SU-DHL-6 (cell line): ENCODE measurements at regions not wholly inside any gene's neighbourhood (a gene's known extent, or its start where the extent isn't known, plus 50 kb on each side); places are given as distances from the start of the nearest gene placed in this dataset.

ENCODE experiments used
- H2AFZ ChIP-seq: fragments of 200-600 bp; sonication (generic); 2 replicates; pipeline ENCODE4 v1.6.1; 2014; ENCODE audit warnings: low read depth, mild to moderate bottlenecking, moderate library complexity, mixed read lengths, antibody characterized with exemption, low read length; ENCODE audit not compliant: severe bottlenecking
- H3F3A ChIP-seq: fragments of 200-600 bp; shearing (Covaris generic); 2 replicates; pipeline ENCODE4 v1.6.0; 2016; ENCODE audit warnings: antibody characterized with exemption, mild to moderate bottlenecking; ENCODE audit not compliant: insufficient read depth
- H3K27ac ChIP-seq: fragments of 200-600 bp; sonication (generic); 2 replicates; pipeline ENCODE4 v1.5.1; 2016; ENCODE audit warnings: low read depth, mild to moderate bottlenecking, low read length, moderate library complexity, mixed read lengths
- H3K27me3 ChIP-seq: fragments of 200-600 bp; sonication (generic), shearing (Covaris generic); 2 replicates; pipeline ENCODE4 v1.6.0; 2014; ENCODE audit warnings: mild to moderate bottlenecking, low read length
- H3K36me3 ChIP-seq: fragments of 200-600 bp; sonication (generic); 2 replicates; pipeline ENCODE4 v1.6.1; 2014; ENCODE audit warnings: mild to moderate bottlenecking, low read length, mixed read lengths
- H3K4me2 ChIP-seq: fragments of 300-600, 200-600 bp; shearing (Covaris generic), sonication (generic); 2 replicates; pipeline ENCODE4 v1.6.0; 2014; ENCODE audit warnings: low read length, low read depth, mild to moderate bottlenecking; ENCODE audit not compliant: poor library complexity, severe bottlenecking
- H3K4me3 ChIP-seq: fragments of 200-600 bp; sonication (generic); 2 replicates; pipeline ENCODE4 v1.5.1; 2014; ENCODE audit warnings: antibody characterized with exemption, low read length, mild to moderate bottlenecking, mixed read lengths; ENCODE audit not compliant: insufficient read depth, poor library complexity, severe bottlenecking
- H3K79me2 ChIP-seq: fragments of 200-600 bp; sonication (generic); 2 replicates; pipeline ENCODE4 v1.6.1; 2014; ENCODE audit warnings: mild to moderate bottlenecking, low read length, moderate library complexity; ENCODE audit not compliant: insufficient read depth
- H3K9ac ChIP-seq: fragments of 200-600 bp; sonication (generic); 2 replicates; pipeline ENCODE4 v1.7.0; 2014; ENCODE audit warnings: mild to moderate bottlenecking, low read length
- H3K9me2 ChIP-seq: fragments of 200-600 bp; sonication (generic); replicated peaks from 2 replicates; pipeline ENCODE4 v1.6.1; 2014; ENCODE audit warnings: low read length; ENCODE audit not compliant: insufficient read depth
- H3K9me3 ChIP-seq: fragments of 200-600 bp; sonication (generic); 2 replicates; pipeline ENCODE4 v1.6.1; 2014; ENCODE audit warnings: low read length, mixed read lengths; ENCODE audit not compliant: insufficient read depth
- H4K20me1 ChIP-seq: fragments of 200-600 bp; sonication (generic); 2 replicates; pipeline ENCODE4 v1.6.1; 2014; ENCODE audit warnings: low read depth, mild to moderate bottlenecking, antibody characterized with exemption, low read length, moderate library complexity, mixed read lengths
- CTCF ChIP-seq: fragments of 200-600 bp; sonication (generic); IDR thresholded peaks from one replicate; pipeline ENCODE4 v1.5.1; 2017; ENCODE audit warnings: antibody characterized with exemption, mild to moderate bottlenecking, low read length, moderate library complexity; ENCODE audit not compliant: insufficient read depth, poor library complexity, severe bottlenecking
- EZH2phosphoT487 ChIP-seq: fragments of 200-600 bp; sonication (generic), shearing (Covaris generic); conservative IDR thresholded peaks from 2 replicates; pipeline ENCODE4 v1.6.1; 2018; ENCODE audit warnings: mild to moderate bottlenecking, antibody characterized with exemption, low read length, moderate library complexity, mixed read lengths

GRCh38 chr5:74413403-74414048, 227.0 kb downstream of the ENC1 start:
- Histone ChIP-seq H3F3A (no peaks in the 10 kb centered on the region), H3K4me3 (no peak overlapping the region), H3K36me3 (no peaks in the 10 kb centered on the region), H3K9me2 (no peaks in the 10 kb centered on the region), H4K20me1 (no peaks in the 10 kb centered on the region), H3K9ac (no peak overlapping the region), H2AFZ (no peak overlapping the region), H3K27me3 (no peaks in the 10 kb centered on the region), H3K4me2 (no peak overlapping the region), H3K79me2 (no peaks in the 10 kb centered on the region), H3K27ac (no peak overlapping the region), H3K9me3 (no peaks in the 10 kb centered on the region)
- no peak for TF ChIP-seq EZH2phosphoT487
- TF ChIP-seq CTCF: no peak

GRCh38 chr5:74412066-74412465, 228.5 kb downstream of the ENC1 start:
- H3K4me3 ChIP-seq: no peak overlapping the region
- H3K9ac ChIP-seq: no peak overlapping the region
- no peaks in the 10 kb centered on the region for H3K79me2 ChIP-seq
- TF ChIP-seq CTCF: no peak
- TF ChIP-seq EZH2phosphoT487: no peak
- H3K4me2 ChIP-seq: no peak overlapping the region
- no peaks in the 10 kb centered on the region for H3K9me3 ChIP-seq
- H4K20me1 ChIP-seq: no peaks in the 10 kb centered on the region
- H3F3A ChIP-seq: no peaks in the 10 kb centered on the region
- no peak overlapping the region for H3K27ac ChIP-seq
- no peaks in the 10 kb centered on the region for H3K27me3 ChIP-seq
- no peaks in the 10 kb centered on the region for H3K9me2 ChIP-seq
- H3K36me3 ChIP-seq: no peaks in the 10 kb centered on the region
- H2AFZ ChIP-seq: no peak overlapping the region

- no peaks in the 10 kb centered on the region for H3F3A ChIP-seq
- no peaks in the 10 kb centered on the region for H3K79me2 ChIP-seq
- H2AFZ ChIP-seq: no peak overlapping the region
- no peaks in the 10 kb centered on the region for H3K36me3 ChIP-seq
- no peak overlapping the region for H3K9ac ChIP-seq
- no peaks in the 10 kb centered on the region for H4K20me1 ChIP-seq
- H3K27me3 ChIP-seq: no peaks in the 10 kb centered on the region
- H3K9me2 ChIP-seq: no peaks in the 10 kb centered on the region
- no peaks in the 10 kb centered on the region for H3K9me3 ChIP-seq
- H3K4me2 ChIP-seq: no peak overlapping the region
- no peak overlapping the region for H3K4me3 ChIP-seq
- no peak for TF ChIP-seq CTCF
- TF ChIP-seq EZH2phosphoT487: no peak
- no peak overlapping the region for H3K27ac ChIP-seq
These were observed 230.8 kb downstream of the ENC1 start for GRCh38 chr5:74409712-74410111.
